Fibroblast of skin of abdomen (primary cell): ENCODE measurements at regions not wholly inside any gene's neighbourhood (a gene's known extent, or its start where the extent isn't known, plus 50 kb on each side); places are given as distances from the start of the nearest gene placed in this dataset.
"Not testable (repeated sequence)": the region's sequence is repeated elsewhere in the genome, so short reads cannot be mapped to it uniquely, and the experiment has no call there.

Source experiments
- DNase-seq: peaks from one replicate; pipeline ENCODE4 v3.0.0-alpha.2; 2013

DNA sequence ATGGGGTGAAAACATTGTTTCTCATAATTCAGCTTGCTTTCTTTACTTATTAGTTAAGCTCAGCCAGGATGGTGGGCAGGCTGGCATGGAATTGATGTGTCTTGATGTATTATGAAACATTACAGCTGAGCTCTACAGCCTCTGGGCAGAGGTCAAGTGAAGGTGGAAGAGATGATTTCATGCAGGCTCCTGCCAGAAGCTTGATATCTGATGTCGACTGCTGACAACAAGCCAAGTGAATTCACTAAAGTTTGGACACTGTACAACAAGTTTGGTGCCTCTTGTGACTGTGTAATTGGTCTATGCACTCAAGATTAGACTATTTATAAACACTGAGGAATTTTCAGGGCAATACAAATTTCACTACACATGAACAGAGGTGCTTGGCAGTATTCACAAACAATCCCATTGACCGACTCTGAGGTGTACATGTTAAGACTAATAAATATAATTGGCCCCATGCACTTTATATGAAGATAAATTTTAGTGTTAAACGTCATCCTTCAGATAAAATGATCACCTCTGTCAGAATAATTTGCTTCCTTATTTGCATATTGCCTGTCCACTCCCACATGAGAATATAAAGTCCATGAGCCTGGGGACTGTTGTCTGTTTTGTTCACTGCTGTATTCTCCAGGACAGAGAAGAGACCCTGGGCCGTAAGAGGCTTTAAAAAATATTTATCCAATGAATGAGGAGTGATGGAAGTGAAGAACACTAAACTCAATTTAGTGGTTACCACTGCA is 612.2 kb downstream of the IQCM start:
- DNase-seq = no peak

DNA sequence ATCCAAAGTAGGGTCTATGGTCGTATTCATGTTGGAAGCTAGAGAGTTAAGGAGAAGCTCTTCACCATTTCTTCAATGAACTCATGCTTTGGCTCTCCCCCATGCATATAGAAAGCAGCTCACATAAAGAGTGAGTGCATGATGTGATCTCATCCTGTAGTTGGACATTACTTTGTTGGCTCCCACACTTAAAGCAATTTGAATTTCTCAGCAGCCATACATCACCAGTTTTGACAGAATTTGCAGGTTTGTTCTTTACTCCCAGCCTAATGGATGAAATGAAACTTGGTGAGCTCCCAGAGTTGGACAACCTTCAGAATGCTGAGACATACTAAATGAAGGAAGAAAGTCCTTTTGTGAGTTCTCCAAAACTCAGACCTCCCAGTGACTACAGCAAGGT is 613.5 kb downstream of the IQCM start:
- DNase-seq = peak; percentile 28

DNA sequence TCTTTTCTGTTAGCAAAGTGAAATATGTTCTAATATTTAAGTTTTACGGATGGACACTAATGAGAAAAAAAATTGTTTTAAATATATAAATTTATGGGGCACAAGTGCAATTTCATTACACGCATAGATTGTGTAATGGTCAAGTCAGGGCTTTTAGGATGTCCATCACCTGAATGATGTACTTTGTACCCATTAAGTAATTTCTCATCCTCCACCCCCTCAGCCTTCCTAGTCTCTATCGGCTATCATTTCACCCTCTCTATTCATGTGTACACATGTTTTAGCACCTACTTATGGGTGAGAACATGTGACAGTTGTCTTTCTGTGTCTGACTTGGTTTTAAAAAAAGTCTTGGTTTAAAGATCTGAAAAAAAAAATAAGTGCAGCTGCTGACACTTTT is 616.0 kb downstream of the IQCM start:
- DNase-seq = no peak

DNA sequence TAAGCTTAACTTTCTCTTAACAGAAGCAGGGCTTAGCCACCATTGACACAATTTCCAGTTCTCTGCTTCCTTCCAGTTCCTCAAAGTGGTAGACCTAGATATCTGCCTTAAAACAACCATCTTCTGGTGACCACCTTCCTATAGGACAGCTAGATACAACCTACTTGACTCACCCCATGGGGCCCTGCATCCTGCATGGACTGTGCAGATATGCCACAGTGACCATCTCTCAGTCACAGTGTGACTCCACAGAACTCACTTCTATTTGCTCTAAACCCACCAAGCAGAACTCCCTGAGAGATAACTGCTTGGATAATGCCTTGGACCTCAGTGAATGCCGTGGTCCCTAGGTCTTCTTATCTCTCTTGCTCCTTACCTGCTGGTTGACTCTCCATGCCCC is 621.6 kb downstream of the IQCM start:
- no peak for DNase-seq

DNA sequence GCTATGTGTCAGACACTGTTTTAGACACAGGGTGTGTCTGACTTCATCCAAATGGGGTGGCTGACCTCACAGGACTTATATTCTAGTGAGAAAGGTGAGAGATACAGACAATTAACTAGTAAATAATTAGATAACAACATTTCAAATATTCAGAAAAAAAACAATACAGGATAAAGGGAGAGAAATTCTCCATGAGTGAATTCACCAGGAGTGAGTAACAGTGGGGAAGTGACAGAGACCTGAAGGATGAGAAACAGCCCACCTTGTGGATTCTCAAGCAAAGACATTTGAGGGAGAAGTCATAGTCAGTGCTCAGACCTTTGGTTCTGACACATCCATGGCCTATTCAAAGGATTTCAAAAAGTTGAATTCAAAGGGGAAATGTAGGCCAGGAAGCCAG is 627.9 kb downstream of the IQCM start:
- DNase-seq = no peak

DNA sequence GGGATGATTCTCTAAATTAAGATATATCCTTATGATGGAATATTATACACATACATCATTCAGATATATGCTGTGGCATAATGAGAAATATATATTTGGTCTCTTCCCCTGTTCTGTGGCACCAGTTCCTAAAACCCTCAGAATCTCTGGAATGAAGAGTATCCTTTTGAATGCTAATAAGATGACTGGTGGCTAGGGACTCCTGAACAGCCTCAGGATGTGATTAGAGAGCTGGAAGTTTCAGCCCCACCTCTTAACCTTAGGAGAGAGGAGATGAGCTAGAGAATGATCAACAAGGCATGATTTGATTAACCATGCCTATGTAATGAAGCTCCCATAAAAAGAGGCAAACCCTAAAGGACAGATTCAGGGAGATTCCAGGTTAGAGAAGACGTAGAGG is 632.0 kb downstream of the IQCM start:
- DNase-seq = no peak

DNA sequence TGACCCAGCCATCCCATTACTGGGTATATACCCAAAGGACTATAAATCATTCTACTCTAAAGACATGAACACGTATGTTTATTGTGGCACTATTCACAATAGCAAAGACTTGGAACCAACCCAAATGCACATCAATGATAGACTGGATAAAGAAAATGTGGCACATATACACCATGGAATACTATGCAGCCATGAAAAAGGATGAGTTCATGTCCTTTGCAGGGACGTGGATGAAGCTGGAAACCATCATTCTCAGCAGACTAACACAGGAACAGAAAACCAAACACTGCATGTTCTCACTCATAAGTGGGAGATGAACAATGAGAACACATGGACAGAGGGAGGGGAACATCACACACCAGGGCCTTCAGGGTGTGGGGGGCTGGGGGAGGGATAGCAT is 634.2 kb downstream of the IQCM start:
- not testable (repeated sequence) for DNase-seq

DNA sequence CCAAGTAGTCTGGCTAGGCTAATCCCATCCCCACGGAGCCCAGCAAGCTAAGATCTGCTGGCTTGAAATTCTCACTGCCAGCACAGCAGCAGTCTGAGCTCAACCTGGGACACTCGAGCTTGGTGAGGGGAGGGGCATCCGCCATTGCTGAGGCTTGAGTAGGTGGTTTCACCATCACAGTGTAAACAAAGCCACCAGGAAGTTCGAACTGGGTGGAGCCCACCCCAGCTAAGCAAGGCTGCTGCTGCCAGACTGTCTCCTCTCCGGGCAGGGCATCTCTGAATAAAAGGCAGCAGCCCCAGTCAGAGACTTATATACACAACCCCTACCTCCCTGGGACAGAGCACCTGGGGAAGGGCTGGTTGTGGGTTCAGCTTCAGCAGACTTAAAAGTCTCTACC is 639.6 kb downstream of the IQCM start:
- no peak for DNase-seq

DNA sequence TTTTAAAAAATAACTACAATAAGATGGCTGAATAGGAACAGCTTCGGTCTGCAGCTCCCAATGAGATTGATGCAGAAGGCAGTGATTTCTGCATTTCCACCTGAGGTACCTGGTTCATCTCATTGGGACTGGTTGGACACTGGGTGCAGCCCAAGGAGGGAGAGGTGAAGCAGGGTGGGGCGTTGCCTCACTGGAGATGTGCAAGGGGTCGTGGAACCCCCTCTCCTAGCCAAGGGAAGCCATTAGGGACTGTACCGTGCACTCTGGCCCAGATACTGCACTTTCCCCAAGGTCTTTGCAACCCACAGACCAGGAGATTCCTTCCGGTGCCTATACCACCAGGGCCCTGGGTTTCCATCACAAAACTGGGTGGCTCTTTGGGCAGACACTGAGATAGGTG is 640.1 kb downstream of the IQCM start:
- no peak for DNase-seq

DNA sequence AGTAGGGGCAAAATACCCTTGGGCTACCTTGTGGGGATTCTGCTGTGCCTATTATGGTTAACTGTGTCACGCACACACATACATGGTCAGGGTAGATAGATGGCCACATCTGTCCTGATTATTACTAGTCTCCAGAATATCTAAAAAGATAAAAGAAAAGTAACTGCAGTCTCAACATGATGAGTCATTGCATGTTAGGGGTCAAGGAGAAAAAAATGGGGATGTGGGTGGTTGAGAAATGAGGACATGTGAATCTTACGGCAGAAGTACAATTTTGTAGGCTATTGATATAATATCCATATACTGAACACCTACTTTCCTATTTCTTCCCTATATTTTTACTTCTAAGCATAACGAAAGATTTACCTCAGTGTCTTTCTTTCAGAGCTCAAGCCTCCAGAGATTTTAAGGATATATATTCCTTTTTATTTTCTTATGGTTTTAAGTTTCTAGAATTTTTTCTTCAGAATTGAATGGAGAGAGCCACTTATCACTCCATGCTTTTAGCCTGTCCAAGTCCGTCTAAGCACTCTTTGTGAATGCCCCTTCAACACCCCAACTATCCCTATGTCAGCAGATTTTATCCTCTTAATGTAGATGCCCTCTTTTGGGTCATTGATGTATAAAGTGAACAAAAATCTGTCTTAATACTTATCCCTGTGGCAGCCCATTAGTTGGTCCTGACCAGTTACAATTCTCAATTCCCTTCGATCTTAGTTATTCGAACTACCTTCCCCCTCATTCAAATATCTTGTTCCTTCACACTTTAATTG is 642.2 kb downstream of the IQCM start:
- DNase-seq = no peak

DNA sequence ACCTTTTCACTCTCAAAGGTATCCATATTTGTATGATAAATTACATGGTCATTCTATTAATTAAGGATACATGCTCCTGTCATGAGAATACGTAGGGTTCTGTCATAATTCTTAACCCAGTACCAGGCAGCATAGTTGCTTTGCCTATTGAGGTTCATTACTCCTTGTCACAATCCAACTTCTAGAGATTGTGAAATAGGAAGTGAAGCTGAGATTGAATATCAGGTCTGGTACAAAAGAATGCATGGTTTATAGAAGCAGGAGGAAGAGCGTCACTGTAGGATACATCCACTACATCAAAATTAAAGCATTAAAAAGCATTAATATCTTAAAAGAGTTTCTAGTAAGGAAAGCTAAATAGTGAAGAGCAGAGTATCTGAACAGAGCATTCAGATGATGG is 647.0 kb downstream of the IQCM start:
- no peak for DNase-seq

DNA sequence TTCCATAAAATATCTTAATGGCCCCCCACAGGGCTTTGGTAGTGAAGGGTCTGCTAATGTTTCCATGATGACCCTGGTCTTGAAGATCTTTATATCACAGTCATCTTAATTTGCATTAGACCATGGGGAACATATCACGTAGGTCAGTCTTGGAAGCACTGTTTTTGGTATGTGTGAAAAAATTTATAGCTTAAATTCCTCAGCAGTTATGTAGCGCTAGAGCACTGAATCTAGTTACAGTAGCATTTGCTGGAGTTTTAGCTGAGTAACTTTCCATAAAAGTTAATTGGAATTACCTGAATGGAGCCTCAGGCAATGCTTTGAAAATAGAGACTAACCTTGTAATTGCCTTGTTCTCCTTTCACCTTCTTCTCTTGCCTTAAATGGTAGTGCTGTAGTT is 648.8 kb downstream of the IQCM start:
- peak; percentile 60 for DNase-seq

DNA sequence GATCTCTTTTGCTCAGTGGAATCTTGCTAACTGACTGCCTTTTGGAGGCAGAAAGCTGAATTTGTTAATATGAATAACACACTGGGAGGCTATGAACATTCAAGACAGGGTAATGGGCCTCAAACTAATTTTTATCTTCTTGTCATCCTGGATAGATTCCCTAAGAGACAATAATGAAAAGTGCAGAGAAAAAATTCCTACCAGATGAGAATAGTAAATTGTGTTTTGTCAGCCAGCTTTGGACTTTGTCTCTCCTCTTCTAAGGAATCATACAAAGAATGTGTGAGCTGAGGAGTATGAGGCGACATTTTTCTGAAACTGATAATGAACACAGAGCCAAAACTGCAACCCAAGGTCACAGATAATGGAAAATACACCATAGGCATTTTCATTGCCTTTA is 649.3 kb downstream of the IQCM start:
- DNase-seq = peak; percentile 46

DNA sequence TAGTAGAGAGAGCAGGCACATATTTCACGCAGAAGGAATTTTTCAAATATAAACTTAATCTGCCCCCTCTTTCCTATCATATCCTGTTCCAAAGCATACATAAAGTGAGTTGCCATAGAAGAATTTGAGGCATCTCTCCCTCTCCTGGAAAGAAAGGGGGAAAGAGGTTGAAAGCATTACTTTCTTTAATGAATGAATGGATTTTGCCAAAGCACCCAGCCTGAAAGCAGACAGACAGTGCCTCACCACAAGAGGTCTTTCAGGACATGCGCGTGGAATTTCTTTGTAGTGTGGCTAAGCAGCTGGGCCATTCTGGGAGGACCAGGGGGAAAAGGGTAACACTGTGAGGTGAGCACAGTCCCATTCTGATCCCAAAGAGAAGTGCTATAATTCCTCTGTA is 651.4 kb downstream of the IQCM start:
- peak; percentile 96 for DNase-seq

DNA sequence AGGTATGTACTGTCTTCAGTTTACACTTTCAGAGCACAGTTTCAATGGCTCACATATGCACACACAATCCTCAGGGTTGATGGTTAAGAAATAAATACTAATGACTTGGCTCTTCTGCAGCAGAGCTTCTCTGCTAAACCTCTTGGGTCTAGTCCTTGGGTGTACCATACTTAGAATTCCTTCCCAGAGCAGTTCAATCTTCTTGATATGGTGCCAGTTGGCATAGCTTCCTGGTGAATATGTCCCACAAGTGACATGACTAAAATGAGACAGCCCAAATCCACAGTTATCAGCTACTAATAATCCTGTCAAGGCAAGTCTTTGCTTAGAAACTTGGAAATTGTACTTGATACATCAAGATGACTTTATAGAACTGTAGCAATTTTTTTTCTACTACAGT is 654.4 kb downstream of the IQCM start:
- peak; percentile 90 for DNase-seq

DNA sequence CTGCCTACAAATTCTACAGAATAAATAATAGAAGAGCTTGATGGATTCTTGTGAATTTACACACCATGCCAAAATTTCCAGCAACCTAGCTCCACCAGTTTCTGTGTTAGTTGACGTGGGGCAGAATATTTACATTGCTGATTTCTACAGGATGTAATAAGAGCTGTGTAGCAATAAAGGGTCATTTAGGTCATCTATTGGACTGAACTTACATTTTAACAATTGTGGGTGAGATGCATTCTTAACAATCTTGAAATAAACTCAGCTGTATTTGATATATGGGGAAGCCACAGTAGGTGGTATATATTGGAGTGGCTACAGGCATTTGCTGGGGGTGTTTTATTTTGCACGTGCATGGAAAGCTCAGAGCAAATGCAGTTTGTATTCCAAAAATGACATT is 655.3 kb downstream of the IQCM start:
- no peak for DNase-seq

DNA sequence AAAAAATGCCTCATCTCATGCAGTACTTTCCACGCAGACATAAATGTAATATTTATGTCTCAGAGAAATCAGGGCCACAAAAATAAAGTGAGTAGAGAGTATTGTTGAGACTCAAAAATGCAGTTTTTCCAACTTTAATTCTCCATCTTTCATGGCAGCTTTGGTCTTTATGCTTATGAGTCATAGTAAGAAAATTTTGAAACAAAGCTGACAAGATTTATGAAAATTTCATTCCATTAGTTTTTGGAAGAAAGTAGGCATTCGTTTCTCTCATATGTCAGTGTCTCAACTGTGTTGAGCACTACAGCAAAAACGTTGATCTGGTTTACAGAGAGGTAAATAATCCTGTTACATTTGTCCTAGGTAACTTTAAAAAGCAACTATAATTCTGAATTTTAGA is 656.8 kb downstream of the IQCM start:
- DNase-seq = peak; percentile 64

DNA sequence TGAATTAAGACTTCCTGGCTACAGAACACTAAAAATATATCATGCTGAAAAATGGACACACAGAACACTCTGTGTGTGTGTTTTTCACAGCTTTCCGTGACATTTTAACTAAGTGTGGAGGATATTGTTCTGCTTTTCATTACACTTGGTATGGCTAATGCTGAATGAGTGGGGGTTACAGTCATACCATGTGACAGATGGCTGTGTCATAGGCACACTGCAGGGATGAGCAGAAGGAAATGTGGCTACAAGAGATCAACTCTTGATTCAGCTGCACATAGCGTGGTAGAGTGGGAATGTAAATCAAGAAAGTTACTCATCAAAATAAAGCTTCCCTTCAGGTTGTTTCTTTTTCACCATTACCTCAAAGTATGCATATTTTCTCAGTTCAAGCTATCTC is 669.8 kb downstream of the IQCM start:
- peak; percentile 89 for DNase-seq

DNA sequence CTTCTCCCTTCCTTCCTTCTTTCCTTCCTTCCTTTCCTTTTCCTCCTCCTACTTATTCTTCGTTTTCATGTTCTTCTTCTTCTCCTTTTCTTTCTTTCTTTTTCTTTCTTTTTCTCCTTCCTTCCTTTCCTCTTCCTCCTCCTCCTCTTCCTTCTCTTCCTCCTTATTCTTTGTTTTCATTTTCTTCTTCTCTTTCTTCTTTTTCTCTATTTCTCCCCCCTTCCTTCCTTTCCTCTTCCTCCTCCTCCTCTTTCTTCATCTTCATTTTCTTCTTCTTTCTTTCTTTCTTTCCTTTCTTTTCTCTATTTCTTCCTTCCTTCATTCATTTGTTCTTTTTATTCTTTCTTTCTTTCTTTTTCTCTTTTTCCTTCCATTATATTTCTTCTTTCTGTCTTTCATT is 671.6 kb downstream of the IQCM start:
- DNase-seq = no peak

DNA sequence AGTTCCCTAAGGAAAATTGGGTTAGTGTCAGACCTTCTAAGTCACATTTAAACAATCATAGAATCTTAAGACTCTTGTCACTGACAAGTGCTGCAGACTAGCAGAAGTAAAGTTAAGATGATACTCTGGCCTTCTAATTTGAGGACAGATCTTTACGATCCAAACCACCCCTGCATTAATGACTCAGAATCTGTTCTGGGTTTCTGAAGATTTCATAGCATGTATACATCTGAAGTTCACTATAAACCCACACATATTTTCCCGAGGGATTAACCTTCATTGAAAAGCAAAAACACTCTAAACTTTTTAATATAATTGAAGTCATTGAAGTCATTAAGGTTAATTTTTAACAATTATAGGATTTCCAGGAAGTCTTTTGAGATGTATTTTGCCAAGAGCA is 674.3 kb downstream of the IQCM start:
- DNase-seq = peak; percentile 55

DNA sequence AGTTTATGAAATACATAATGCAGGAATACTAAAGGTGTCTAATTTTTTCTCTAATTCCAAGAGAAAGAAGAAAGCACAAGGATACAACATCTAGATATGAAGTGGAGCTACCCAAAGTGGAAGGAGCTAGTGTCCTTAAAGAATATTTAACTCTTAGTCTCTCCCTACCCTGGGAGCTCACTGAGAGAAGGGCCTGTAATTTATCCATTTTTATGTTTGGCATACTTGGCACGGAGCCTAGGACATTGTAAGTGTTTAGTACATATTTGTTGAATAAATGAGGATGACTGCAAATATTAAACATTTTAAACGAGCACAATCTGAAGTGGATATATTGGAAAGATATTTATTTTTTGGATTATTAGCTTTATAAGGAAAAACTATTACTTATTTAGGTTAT is 674.8 kb downstream of the IQCM start:
- no peak for DNase-seq

DNA sequence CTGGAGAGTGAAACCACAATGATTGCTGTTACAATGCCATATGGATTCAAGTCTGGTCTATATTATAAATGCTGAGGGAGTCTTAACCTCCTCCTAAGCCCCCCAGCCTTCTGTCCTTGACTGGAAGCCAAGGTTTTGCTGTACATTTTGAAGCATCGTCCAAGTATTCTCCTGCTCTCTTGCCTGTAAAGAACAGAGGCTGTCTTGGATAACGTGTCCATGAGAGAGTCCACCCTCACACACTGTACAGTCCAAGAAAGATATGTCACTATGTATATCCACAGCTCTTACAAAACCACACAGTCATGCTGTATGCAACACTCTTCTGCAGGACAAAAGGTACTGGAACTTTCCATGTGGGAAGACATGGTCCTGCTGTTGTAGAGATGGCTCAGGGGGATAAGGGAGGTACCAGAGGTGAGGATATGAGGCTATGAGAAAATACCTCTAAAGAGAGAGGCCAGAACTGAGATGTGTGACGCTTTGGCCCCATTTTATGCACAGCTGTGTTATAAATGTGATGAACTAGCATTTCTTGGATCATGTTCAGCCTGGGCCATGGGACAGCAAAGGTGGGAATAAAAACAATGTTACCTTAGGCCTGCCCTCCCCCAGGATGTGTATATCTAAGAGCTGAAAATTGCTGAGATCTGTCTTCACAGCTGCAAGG is 678.6 kb downstream of the IQCM start:
- DNase-seq = peak; percentile 64

DNA sequence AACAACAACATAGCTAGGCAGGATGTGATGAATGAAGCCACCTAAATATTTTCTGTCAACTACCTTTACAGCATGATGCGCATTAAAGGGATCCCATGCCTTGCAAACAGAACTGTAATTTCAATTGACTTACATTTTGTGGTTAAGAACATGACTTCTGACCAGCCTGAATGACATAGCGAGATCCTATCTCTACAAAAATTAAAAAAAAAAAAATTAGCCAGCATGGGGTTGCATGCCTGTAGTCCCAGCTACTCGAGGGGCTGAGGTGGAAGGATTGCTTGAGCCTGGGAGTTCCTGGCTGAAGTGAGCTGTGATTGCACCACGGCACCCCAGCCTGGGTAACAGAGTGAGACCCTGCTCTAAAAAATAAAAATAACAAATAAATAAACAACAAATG is 680.6 kb downstream of the IQCM start:
- no peak for DNase-seq

DNA sequence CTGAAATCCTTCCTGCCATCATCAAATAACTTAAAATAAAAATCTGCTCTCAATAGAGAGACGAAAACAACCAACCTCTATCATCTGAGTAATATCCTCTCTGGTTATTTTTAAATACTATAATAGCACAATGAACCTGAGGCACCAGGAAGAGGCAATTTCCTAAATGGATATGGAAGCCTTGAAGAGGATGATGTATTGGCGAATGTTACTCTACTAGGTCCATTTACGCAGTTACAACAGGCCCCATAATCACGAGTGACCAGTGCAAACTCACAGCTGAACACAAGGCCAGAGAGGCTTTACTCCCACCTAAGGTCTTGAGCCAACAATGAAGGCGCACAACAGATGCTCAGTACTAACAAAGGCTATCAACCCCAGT is 678.8 kb upstream of the NR3C2 start:
- DNase-seq = no peak
